Transverse colon (tissue), 3 donors: ENCODE measurements at regions not wholly inside any gene's neighbourhood (a gene's known extent, or its start where the extent isn't known, plus 50 kb on each side); places are given as distances from the start of the nearest gene placed in this dataset.

Experiments used
- POLR2A ChIP-seq: fragments of 450-650 bp; IDR thresholded peaks from one replicate; pipeline ENCODE4 v1.6.1; 2016; ENCODE audit warnings: antibody characterized with exemption, mild to moderate bottlenecking, moderate library complexity
- TF ChIP-seq, protein P1 (sequence below), 5 experiments: fragments of 200-600 bp in 3 of 5; fragments of 450-650 bp in 2 of 5; sonication (generic) in 3 of 5; IDR thresholded peaks; 1 replicate in 2 of 5; 2 replicates in 3 of 5; pipeline ENCODE4 v1.5.1; 2016 to 2017; ENCODE audit warnings: antibody characterized with exemption in 5 of 5, inconsistent platforms in 3 of 5, mild to moderate bottlenecking in 2 of 5, moderate library complexity in 1 of 5

DNA sequence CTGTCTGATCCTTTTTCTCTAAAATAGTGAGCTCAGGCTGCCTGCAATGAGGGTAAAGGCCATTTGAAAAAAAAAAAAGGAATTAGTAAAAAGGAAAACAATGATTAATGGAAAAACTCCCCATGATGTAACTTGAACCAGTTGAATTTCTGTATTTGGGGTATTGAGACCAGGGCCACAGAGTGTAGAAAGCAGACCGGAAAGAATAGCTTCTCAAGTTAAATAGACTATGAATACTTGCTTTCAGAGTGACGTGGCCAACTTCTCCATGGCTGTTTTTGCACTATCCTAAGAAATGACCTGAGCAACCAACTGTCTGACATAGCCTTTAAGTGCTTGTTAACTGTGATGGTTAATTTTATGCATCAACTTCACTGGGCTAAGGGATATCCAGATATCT is 222.1 kb upstream of the INTU start:
- TF ChIP-seq, protein P1, sequence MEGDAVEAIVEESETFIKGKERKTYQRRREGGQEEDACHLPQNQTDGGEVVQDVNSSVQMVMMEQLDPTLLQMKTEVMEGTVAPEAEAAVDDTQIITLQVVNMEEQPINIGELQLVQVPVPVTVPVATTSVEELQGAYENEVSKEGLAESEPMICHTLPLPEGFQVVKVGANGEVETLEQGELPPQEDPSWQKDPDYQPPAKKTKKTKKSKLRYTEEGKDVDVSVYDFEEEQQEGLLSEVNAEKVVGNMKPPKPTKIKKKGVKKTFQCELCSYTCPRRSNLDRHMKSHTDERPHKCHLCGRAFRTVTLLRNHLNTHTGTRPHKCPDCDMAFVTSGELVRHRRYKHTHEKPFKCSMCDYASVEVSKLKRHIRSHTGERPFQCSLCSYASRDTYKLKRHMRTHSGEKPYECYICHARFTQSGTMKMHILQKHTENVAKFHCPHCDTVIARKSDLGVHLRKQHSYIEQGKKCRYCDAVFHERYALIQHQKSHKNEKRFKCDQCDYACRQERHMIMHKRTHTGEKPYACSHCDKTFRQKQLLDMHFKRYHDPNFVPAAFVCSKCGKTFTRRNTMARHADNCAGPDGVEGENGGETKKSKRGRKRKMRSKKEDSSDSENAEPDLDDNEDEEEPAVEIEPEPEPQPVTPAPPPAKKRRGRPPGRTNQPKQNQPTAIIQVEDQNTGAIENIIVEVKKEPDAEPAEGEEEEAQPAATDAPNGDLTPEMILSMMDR (IDR thresholded peaks at IDR 0.05), result no peak
- TF ChIP-seq POLR2A, result no peak
